ENCODE measurements at regions not wholly inside any gene's neighbourhood (a gene's known extent, or its start where the extent isn't known, plus 50 kb on each side); places are given as distances from the start of the nearest gene placed in this dataset.

- no peak for DNase-seq (ENCODE audit: low read depth in 2 of 2)
Observed at GRCh38 chr10:94085766-94086437, 92.2 kb downstream of the PLCE1 start.

DNA sequence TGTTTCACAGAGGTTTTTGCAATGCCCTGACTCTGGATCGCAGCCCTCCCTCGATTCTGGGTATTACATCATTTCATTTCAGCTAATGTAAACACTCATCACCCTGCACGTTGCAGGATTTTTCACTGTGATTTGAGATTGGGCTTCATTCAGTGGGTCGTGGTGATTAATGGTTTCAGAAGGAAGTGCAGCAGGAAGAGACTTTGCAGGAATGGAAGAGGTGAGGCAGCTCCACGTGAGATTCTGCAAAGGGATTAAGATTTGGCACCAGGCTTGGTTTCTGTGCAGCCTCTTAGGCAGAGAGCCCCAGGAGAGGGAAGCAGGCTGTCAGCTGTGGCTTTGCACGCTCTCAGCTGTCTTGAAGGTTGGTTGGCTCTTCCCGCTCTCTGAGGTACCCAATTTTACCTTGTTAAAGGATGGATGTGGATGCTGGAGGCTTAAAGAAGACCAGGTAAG is 95.2 kb downstream of the PLCE1 start:
- DNase-seq (ENCODE audit: low read depth in 2 of 2): no peak

DNA sequence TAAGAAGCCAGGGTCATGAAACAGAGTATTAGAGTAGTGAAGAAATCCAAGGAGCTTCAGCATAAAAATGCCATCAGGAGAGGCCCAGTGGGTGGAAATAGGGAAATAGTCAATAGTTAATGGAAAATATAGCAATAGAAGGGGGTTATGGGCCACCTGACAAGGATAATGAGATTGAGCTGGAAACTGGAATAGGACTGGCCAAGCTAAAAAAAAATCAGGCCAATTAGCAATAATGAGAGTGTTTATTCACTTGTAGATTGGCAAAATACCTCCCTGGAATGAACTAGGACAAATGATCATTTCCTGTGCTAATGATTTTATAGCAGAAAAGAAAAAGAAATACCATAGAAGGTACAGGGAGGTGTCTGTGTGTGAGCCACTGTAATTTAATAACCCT is 97.9 kb downstream of the PLCE1 start:
- no peak for DNase-seq (ENCODE audit: low read depth in 2 of 2)

DNA sequence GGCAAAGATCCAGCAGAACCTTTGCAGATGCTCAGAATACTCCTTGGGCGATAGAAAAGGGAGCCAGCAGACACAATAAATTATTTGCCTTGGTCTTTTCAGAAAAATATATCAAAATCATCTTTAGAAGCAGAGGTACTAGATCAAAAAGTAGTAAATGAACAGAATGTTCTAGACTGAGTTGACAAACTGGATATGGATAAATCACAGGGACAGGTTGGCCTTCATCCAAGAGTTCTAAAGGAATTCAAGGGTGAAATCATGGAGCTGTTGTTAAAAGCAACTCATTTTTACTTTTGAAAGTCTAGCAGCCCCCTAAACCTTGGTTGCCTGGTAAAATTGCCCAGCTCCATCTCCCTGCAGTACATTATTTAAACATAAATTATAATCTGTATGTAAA is 99.1 kb downstream of the PLCE1 start:
- no peak for DNase-seq (ENCODE audit: low read depth in 2 of 2)

DNA sequence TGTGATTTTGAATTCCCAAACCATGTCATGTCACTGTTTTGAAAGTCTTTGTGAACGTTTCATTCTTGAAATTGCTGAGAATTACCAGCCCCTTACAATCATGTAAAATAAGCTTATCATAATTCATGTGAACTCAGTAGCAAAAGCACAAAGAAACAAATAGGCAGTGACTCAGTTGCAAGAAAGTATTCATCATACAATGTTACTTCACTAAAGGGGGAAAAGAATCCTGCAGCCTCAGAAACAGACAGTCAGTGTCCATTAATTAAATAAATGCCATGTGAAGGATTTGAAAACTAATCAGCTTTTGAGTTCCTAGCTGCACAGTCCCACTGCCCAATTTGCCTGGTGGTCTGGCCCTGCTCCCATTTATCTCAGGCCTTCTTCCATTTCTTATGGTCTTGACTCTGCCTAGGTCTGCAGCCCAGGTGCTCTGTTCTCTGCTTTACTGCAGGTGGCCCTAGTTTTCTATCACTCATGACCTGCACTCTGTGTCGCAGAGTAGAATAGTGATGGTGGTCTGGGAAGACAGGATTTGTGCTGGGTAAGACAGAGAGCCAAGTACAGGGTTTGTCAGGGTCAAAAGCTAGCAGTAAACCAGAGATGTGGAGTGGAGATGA is 99.7 kb downstream of the PLCE1 start:
- DNase-seq (ENCODE audit: low read depth in 2 of 2): no peak

GRCh38 chr10:94094540-94094939 is 100.8 kb downstream of the PLCE1 start:
- DNase-seq (ENCODE audit: low read depth in 2 of 2): no peak

GRCh38 chr10:94097656-94098055 is 103.9 kb downstream of the PLCE1 start:
- no peak for DNase-seq (ENCODE audit: low read depth in 2 of 2)

DNA sequence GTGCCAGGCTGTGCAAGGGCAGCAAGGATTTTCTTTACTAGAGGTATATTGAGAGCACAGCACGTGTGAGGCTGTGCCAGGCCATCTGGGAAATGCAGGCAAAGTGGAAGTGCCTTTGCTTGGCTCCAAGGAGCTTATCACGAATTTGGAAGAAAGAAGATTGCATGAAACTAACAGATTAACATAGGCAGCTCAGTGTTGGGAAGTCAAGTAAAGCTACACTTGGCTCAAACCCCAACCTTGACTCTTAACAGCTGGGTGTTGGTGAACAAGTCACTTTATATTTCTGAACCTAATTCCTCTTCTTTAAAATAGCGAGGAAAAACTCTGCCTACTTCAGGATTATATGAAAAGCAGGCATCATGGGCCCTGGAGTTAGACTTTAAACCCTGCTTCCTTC is 105.2 kb downstream of the PLCE1 start:
- DNase-seq (ENCODE audit: low read depth in 2 of 2): no peak

DNA sequence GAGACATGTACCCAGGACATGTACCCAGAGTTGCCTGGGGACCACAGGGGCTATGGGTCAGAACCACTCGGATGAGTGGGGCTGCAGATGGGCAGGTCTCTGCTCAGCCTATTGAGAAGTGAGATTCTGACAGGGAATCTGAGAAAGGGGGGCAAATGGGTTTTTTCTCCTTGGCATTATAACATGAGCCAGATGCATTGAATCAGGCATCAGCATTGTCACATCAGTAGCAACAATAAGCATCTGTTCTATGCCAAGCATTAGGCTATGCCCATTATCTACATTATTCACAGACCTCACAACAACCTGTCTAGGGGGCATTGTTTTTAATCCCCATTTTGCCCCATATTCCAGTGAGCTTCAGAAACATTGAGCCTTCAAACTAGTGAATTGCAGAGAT is 108.2 kb downstream of the PLCE1 start:
- no peak for DNase-seq (ENCODE audit: low read depth in 2 of 2)

GRCh38 chr10:94102436-94102835 is 108.7 kb downstream of the PLCE1 start:
- DNase-seq (ENCODE audit: low read depth in 2 of 2): no peak

- DNase-seq (ENCODE audit: low read depth in 2 of 2): no peak
Observed at GRCh38 chr10:94103192-94103591, 109.5 kb downstream of the PLCE1 start.

- DNase-seq (ENCODE audit: low read depth in 2 of 2): no peak
Observed at GRCh38 chr10:94103801-94104221, 110.1 kb downstream of the PLCE1 start.

GRCh38 chr10:94104316-94105000 is 110.7 kb downstream of the PLCE1 start:
- no peak for DNase-seq (ENCODE audit: low read depth in 2 of 2)

- no peak for DNase-seq (ENCODE audit: low read depth in 2 of 2)
Observed at GRCh38 chr10:94105226-94105625, 111.5 kb downstream of the PLCE1 start.

DNA sequence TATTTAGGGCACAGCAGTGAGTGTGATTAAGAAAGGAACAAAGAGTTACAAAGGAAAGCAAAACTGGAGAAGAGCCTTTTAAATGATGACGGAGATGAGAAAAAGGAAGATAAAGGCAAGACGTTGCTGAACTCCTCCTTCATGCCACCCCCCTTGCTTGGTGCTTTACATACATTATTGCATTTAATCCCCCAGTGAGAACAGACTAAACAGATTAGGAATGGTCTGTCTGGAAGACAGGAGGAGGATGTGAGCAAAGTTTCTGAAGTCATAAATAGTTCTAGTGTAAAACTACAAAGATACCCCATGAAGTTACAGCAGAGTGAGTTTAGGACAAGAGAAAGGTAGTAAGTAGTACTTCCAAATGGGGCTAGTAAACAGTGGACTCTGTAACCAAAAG is 113.5 kb downstream of the PLCE1 start:
- DNase-seq (ENCODE audit: low read depth in 2 of 2): no peak

DNA sequence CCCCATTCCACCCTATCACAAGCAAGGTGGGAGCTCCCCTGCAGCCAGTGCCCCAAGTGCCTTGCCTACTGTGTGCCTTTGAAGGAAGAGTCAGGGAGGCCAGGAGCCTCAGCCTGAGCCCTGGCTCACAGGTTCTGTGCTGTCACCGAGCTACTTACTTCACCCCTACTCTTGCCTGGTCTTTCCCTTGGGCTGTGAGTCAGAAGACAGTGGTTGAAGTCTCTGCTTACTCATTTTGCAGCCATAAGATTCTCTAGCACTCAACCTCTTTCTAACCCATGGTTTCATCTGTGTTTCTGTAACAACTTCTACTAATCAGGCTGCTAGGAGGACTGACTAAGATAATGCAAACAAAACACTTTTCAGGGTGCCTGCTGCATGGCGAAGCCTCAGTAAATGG is 114.5 kb downstream of the PLCE1 start:
- no peak for DNase-seq (ENCODE audit: low read depth in 2 of 2)

- DNase-seq (ENCODE audit: low read depth in 2 of 2): no peak
Observed at GRCh38 chr10:94111367-94111766, 117.6 kb downstream of the PLCE1 start.

GRCh38 chr10:94112321-94112720 is 118.6 kb downstream of the PLCE1 start:
- no peak for DNase-seq (ENCODE audit: low read depth in 2 of 2)

DNA sequence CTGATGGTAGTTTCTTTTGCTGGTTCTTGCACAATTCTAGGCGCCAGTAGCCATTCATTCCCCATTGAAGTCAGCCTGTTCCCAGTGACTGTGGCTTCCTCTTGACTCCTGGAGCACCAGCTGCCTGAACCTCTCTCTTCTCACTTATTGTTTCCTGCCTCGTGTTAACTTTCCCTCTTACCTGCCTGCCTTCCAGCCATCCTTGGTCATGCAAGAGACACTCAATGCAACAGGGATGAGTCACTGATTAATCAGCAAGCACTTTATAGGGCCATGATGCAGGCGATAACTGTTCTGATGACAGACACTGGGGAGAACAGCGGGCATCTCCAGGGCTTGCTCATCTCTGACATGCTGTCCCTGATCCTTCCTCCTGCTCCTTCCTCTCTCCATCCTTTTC is 122.0 kb downstream of the PLCE1 start:
- no peak for DNase-seq (ENCODE audit: low read depth in 2 of 2)

DNA sequence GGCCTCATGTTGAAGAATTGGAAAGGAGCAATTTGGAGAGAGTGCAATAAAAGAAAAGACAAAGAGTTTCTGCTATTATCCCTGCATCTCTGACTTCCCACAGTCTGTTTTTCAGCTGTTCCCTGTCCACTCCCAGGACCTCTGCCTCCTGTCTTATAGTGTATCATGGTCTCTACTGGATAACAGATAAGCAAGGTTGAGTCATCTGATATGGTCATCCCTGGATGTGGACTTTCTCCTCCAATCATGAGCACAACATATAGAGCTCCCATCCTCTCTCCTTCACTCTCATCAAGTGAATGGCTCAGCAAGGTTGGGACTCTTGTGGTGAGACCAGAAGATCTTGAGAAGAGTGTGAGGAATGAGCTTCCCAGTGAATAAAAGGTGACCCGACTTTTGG is 123.1 kb downstream of the PLCE1 start:
- no peak for DNase-seq (ENCODE audit: low read depth in 2 of 2)

DNA sequence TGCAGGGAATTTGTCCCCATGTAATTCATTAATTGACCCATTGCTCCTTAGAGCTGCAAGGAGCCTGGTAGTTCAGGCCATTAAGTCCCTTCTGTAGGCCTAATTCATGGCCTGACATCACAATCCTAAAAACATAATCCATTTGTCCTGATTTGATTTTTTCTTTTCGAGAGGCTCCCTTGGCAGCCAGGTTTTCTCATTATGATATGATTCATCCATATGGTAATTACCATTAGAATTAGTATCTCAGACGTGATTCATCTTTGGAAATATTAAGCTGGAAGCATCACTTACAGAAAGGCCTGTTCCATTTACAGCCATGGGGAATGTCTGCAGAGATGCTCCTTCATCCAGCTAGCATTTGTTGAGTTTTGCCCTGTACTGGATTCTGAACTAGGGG is 128.5 kb downstream of the PLCE1 start:
- no peak for DNase-seq (ENCODE audit: low read depth in 2 of 2)

- no peak for DNase-seq (ENCODE audit: low read depth in 2 of 2)
Observed at GRCh38 chr10:94123258-94123995, 129.7 kb downstream of the PLCE1 start.
